Neural crest cell (in vitro differentiated cells): ENCODE measurements at regions not wholly inside any gene's neighbourhood (a gene's known extent, or its start where the extent isn't known, plus 50 kb on each side); places are given as distances from the start of the nearest gene placed in this dataset.

Experiments used
- DNase-seq: peaks from one replicate; pipeline ENCODE4 v3.0.0; 2021; ENCODE audit warnings: low read depth, mixed read lengths, low spot score
- H3K27ac Mint-ChIP-seq: one replicate; pipeline ENCODE4 v1.8.0; 2021; ENCODE audit warnings: mild to moderate bottlenecking, mixed read lengths; ENCODE audit not compliant: unreplicated experiment
- H3K27me3 Mint-ChIP-seq: 2 replicates; pipeline ENCODE4 v1.8.0; 2021; ENCODE audit warnings: low read depth, mild to moderate bottlenecking, mixed read lengths
- H3K36me3 Mint-ChIP-seq: 2 replicates; pipeline ENCODE4 v1.8.0; 2021; ENCODE audit warnings: low read depth, mild to moderate bottlenecking, mixed read lengths
- H3K4me1 Mint-ChIP-seq: 2 replicates; pipeline ENCODE4 v1.8.0; 2021; ENCODE audit warnings: mixed read lengths
- H3K4me3 Mint-ChIP-seq: one replicate; pipeline ENCODE4 v1.8.0; 2021; ENCODE audit warnings: mild to moderate bottlenecking, mixed read lengths
- H3K9me3 Mint-ChIP-seq: 2 replicates; pipeline ENCODE4 v1.8.0; 2021; ENCODE audit warnings: mixed read lengths
- CTCF ChIP-seq: fragments of 200-600 bp; sonication (generic); conservative IDR thresholded peaks from 2 replicates; pipeline ENCODE4 v1.5.0; 2021; ENCODE audit warnings: antibody characterized with exemption, mild to moderate bottlenecking

- Mint-ChIP-seq H3K4me1 (no peaks in the 10 kb centered on the region), H3K27me3 (no peaks in the 10 kb centered on the region), H3K4me3 (no peak overlapping the region), H3K27ac (no peak overlapping the region), H3K9me3 (peaks cover 3% of the 10 kb centered on the region), H3K36me3 (peaks cover 2% of the 10 kb centered on the region)
- DNase-seq, result no peak
- TF ChIP-seq CTCF, result no peak
These were observed 701.7 kb upstream of the CELF2 start for GRCh38 chr10:10315989-10316388.

GRCh38 chr10:10317151-10317550, 700.5 kb upstream of the CELF2 start:
- Mint-ChIP-seq H3K36me3 (peaks cover 2% of the 10 kb centered on the region), H3K27me3 (no peaks in the 10 kb centered on the region), H3K27ac (no peak overlapping the region), H3K4me1 (no peaks in the 10 kb centered on the region), H3K9me3 (peaks cover 5% of the 10 kb centered on the region), H3K4me3 (no peak overlapping the region)
- DNase-seq, result no peak
- no peak for TF ChIP-seq CTCF

GRCh38 chr10:10318856-10319255, 698.8 kb upstream of the CELF2 start:
- H3K27ac Mint-ChIP-seq, result no peak overlapping the region
- no peak for TF ChIP-seq CTCF
- H3K36me3 Mint-ChIP-seq, result peaks cover 2% of the 10 kb centered on the region
- H3K4me1 Mint-ChIP-seq, result no peaks in the 10 kb centered on the region
- DNase-seq, result no peak
- peaks cover 10% of the 10 kb centered on the region for H3K9me3 Mint-ChIP-seq
- H3K4me3 Mint-ChIP-seq, result no peak overlapping the region
- no peaks in the 10 kb centered on the region for H3K27me3 Mint-ChIP-seq

GRCh38 chr10:10320956-10321355, 696.7 kb upstream of the CELF2 start:
- Mint-ChIP-seq H3K27me3 (no peaks in the 10 kb centered on the region), H3K36me3 (peaks cover 2% of the 10 kb centered on the region), H3K9me3 (peaks cover 10% of the 10 kb centered on the region), H3K4me1 (no peaks in the 10 kb centered on the region), H3K4me3 (no peak overlapping the region), H3K27ac (no peak overlapping the region)
- TF ChIP-seq CTCF, result no peak
- no peak for DNase-seq

GRCh38 chr10:10326116-10326515, 691.6 kb upstream of the CELF2 start:
- Mint-ChIP-seq H3K36me3 (no peaks in the 10 kb centered on the region), H3K4me3 (no peak overlapping the region), H3K9me3 (peaks cover 6% of the 10 kb centered on the region), H3K27ac (no peak overlapping the region), H3K4me1 (peaks cover 10% of the 10 kb centered on the region), H3K27me3 (no peaks in the 10 kb centered on the region)
- no peak for TF ChIP-seq CTCF
- no peak for DNase-seq

GRCh38 chr10:10327934-10328333, 689.7 kb upstream of the CELF2 start:
- Mint-ChIP-seq H3K27me3 (no peaks in the 10 kb centered on the region), H3K4me1 (peaks cover 10% of the 10 kb centered on the region), H3K27ac (no peak overlapping the region), H3K4me3 (no peak overlapping the region), H3K36me3 (no peaks in the 10 kb centered on the region), H3K9me3 (peaks cover 3% of the 10 kb centered on the region)
- no peak for TF ChIP-seq CTCF
- DNase-seq, result no peak
